SK-N-SH treated with all-trans-retinoic acid at 6 μM for 48 hours (cell line): ENCODE measurements at regions not wholly inside any gene's neighbourhood (a gene's known extent, or its start where the extent isn't known, plus 50 kb on each side); places are given as distances from the start of the nearest gene placed in this dataset.

Experiments
- ARNTL ChIP-seq: fragments of 450-650 bp; formaldehyde crosslinking; IDR thresholded peaks from 2 replicates; pipeline ENCODE4 v1.5.0; 2020; ENCODE audit warnings: low read depth, mild to moderate bottlenecking, moderate library complexity, borderline replicate concordance
- BACH2 ChIP-seq: fragments of 250-450 bp; sonication (Bioruptor Pico); IDR thresholded peaks from 2 replicates; pipeline ENCODE4 v1.9.0; 2021; ENCODE audit warnings: mild to moderate bottlenecking, borderline replicate concordance
- ESRRG ChIP-seq: fragments of 250-450 bp; sonication (Bioruptor Pico); IDR thresholded peaks from 2 replicates; pipeline ENCODE4 v1.6.1; 2021; ENCODE audit warnings: mild to moderate bottlenecking
- ISL1 ChIP-seq: fragments of 250-450 bp; sonication (Bioruptor Pico); IDR thresholded peaks from 2 replicates; pipeline ENCODE4 v2.1.2; 2022; ENCODE audit warnings: mild to moderate bottlenecking, moderate library complexity
- OSR1 ChIP-seq: fragments of 250-450 bp; sonication (Bioruptor Pico); IDR thresholded peaks from 2 replicates; pipeline ENCODE4 v1.8.0; 2022; ENCODE audit warnings: moderate library complexity, mild to moderate bottlenecking, inconsistent platforms
- POU6F1 ChIP-seq: fragments of 250-450 bp; sonication (Bioruptor Pico); IDR thresholded peaks from 2 replicates; pipeline ENCODE4 v1.8.0; 2021; ENCODE audit warnings: low read depth, mild to moderate bottlenecking, moderate library complexity, borderline replicate concordance
- RARB ChIP-seq: fragments of 250-450 bp; sonication (Bioruptor Pico); IDR thresholded peaks from 2 replicates; pipeline ENCODE4 v1.8.0; 2021; ENCODE audit warnings: mild to moderate bottlenecking, moderate library complexity
- TOX ChIP-seq: fragments of 250-450 bp; sonication (Bioruptor Pico); IDR thresholded peaks from 2 replicates; pipeline ENCODE4 v1.8.0; 2021; ENCODE audit warnings: mild to moderate bottlenecking, moderate library complexity, borderline replicate concordance
- ZC3H10 ChIP-seq: fragments of 250-450 bp; sonication (Bioruptor Pico); IDR thresholded peaks from 2 replicates; pipeline ENCODE4 v1.5.1; 2021; ENCODE audit warnings: mild to moderate bottlenecking, moderate library complexity
- ZFP30 ChIP-seq: fragments of 450-650 bp; formaldehyde crosslinking; IDR thresholded peaks from 2 replicates; pipeline ENCODE4 v1.5.0; 2022; ENCODE audit warnings: mild to moderate bottlenecking, moderate library complexity
- ZNF8 ChIP-seq: fragments of 450-650 bp; formaldehyde crosslinking; IDR thresholded peaks from 2 replicates; pipeline ENCODE4 v1.5.0; 2020; ENCODE audit warnings: mild to moderate bottlenecking, moderate library complexity
- TF ChIP-seq, protein P1 (sequence below): fragments of 250-450 bp; sonication (Bioruptor Pico); IDR thresholded peaks from 2 replicates; pipeline ENCODE4 v1.8.0; 2020; ENCODE audit warnings: mild to moderate bottlenecking, moderate library complexity, borderline replicate concordance
- TF ChIP-seq, protein P2 (sequence below): fragments of 250-450 bp; sonication (Bioruptor Pico); IDR thresholded peaks from 2 replicates; pipeline ENCODE4 v1.5.1; 2020; ENCODE audit warnings: low read depth, mild to moderate bottlenecking, moderate library complexity

GRCh38 chr1:43052322-43052721 is 93.7 kb upstream of the SLC2A1 start:
- no peak for TF ChIP-seq RARB (CRISPR knock-in tag)
- TF ChIP-seq ARNTL (CRISPR knock-in tag): no peak
- TF ChIP-seq, protein P1, sequence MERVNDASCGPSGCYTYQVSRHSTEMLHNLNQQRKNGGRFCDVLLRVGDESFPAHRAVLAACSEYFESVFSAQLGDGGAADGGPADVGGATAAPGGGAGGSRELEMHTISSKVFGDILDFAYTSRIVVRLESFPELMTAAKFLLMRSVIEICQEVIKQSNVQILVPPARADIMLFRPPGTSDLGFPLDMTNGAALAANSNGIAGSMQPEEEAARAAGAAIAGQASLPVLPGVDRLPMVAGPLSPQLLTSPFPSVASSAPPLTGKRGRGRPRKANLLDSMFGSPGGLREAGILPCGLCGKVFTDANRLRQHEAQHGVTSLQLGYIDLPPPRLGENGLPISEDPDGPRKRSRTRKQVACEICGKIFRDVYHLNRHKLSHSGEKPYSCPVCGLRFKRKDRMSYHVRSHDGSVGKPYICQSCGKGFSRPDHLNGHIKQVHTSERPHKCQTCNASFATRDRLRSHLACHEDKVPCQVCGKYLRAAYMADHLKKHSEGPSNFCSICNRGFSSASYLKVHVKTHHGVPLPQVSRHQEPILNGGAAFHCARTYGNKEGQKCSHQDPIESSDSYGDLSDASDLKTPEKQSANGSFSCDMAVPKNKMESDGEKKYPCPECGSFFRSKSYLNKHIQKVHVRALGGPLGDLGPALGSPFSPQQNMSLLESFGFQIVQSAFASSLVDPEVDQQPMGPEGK (CRISPR knock-in tag): no peak
- no peak for TF ChIP-seq ZC3H10 (CRISPR knock-in tag)
- no peak for TF ChIP-seq BACH2 (CRISPR knock-in tag)
- TF ChIP-seq OSR1 (CRISPR knock-in tag): no peak
- TF ChIP-seq TOX (CRISPR knock-in tag): no peak
- no peak for TF ChIP-seq ESRRG (CRISPR knock-in tag)
- no peak for TF ChIP-seq ISL1 (CRISPR knock-in tag)
- TF ChIP-seq, protein P2, sequence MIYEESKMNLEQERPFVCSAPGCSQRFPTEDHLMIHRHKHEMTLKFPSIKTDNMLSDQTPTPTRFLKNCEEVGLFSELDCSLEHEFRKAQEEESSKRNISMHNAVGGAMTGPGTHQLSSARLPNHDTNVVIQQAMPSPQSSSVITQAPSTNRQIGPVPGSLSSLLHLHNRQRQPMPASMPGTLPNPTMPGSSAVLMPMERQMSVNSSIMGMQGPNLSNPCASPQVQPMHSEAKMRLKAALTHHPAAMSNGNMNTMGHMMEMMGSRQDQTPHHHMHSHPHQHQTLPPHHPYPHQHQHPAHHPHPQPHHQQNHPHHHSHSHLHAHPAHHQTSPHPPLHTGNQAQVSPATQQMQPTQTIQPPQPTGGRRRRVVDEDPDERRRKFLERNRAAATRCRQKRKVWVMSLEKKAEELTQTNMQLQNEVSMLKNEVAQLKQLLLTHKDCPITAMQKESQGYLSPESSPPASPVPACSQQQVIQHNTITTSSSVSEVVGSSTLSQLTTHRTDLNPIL (CRISPR knock-in tag): no peak
- no peak for TF ChIP-seq ZFP30
- TF ChIP-seq POU6F1 (CRISPR knock-in tag): no peak
- TF ChIP-seq ZNF8 (CRISPR knock-in tag): no peak
